Fibroblast of the aortic adventitia (primary cell): ENCODE measurements at regions not wholly inside any gene's neighbourhood (a gene's known extent, or its start where the extent isn't known, plus 50 kb on each side); places are given as distances from the start of the nearest gene placed in this dataset.

ENCODE experiments used
- DNase-seq: peaks from one replicate; pipeline ENCODE4 v3.0.0-alpha.2; 2010; ENCODE audit warnings: low read depth
- H3K4me3 ChIP-seq: 2 replicates; pipeline ENCODE4 v1.5.1; 2011; ENCODE audit warnings: low read depth, mild to moderate bottlenecking, control low read depth, low read length, moderate library complexity
- TF ChIP-seq, protein P1 (sequence below): IDR thresholded peaks from 2 replicates; pipeline ENCODE4 v1.5.1; 2011; ENCODE audit warnings: mild to moderate bottlenecking, low read length, control low read depth, inconsistent platforms; ENCODE audit not compliant: insufficient read depth

DNA sequence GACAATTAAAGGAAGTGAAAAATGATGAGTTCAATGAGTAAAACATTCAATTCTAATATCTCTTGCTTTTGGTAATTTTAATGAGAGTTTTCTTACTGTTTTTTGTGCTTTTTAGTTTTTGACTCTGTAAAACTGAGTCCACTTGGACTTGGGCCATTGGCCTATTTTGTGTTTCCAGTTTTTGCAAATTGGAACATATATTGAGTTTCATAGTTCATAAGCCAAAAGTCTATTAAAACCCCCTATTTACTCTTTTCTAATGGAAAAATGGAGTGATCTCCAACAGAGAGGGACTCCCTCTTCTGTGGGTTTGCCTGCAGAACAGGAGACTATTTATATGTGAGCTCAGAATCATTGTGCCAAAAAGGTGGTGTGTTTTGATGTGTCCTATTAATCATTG, 219.7 kb upstream of the SPRY2 start:
- DNase-seq, result no peak
- H3K4me3 ChIP-seq, result no peak overlapping the region

DNA sequence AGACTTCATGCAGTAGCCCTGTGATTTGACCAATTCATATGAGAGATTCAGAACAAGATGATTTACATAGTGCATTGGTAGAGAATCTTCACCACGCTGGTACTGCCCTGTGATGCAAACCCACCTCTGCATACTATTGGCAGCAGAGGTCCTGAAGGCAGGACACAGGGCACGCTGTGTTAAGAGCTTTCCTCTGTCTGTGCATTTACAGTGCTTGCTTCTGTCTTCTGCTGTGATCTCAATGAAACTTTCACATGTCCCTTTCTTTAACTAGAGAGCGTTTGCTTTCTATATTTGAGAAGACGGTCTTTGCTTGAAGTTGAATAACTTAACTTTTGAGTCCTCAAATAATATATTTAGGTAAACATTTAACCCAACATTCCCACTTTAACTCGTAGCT, 219.0 kb upstream of the SPRY2 start:
- TF ChIP-seq, protein P1, sequence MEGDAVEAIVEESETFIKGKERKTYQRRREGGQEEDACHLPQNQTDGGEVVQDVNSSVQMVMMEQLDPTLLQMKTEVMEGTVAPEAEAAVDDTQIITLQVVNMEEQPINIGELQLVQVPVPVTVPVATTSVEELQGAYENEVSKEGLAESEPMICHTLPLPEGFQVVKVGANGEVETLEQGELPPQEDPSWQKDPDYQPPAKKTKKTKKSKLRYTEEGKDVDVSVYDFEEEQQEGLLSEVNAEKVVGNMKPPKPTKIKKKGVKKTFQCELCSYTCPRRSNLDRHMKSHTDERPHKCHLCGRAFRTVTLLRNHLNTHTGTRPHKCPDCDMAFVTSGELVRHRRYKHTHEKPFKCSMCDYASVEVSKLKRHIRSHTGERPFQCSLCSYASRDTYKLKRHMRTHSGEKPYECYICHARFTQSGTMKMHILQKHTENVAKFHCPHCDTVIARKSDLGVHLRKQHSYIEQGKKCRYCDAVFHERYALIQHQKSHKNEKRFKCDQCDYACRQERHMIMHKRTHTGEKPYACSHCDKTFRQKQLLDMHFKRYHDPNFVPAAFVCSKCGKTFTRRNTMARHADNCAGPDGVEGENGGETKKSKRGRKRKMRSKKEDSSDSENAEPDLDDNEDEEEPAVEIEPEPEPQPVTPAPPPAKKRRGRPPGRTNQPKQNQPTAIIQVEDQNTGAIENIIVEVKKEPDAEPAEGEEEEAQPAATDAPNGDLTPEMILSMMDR, result no peak
- H3K4me3 ChIP-seq, result no peak overlapping the region

More for the DNA sequence above, 219.7 kb upstream of the SPRY2 start:
- TF ChIP-seq, protein P1, result no peak

DNA sequence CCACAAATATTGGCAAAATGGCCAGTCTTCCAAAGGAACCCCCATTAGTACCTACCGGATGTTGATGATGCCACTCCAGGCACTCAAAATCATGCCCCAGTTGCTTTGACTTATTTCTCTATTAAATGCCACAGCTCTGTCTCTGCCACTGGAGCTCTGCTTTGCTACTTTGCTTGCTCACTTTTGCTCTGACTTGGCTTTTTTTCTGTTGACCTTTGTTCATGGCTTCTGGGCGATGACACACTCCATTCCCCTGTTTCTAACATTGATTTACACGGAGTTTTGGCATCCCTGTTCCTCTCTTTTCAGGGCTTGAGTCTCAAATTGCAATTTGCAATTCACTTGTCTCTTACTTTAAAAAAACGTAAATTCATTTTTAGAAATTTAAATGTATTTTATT, 217.1 kb upstream of the SPRY2 start:
- TF ChIP-seq, protein P1, result no peak
- H3K4me3 ChIP-seq, result no peak overlapping the region

More for the DNA sequence above, 219.0 kb upstream of the SPRY2 start:
- DNase-seq, result no peak

DNA sequence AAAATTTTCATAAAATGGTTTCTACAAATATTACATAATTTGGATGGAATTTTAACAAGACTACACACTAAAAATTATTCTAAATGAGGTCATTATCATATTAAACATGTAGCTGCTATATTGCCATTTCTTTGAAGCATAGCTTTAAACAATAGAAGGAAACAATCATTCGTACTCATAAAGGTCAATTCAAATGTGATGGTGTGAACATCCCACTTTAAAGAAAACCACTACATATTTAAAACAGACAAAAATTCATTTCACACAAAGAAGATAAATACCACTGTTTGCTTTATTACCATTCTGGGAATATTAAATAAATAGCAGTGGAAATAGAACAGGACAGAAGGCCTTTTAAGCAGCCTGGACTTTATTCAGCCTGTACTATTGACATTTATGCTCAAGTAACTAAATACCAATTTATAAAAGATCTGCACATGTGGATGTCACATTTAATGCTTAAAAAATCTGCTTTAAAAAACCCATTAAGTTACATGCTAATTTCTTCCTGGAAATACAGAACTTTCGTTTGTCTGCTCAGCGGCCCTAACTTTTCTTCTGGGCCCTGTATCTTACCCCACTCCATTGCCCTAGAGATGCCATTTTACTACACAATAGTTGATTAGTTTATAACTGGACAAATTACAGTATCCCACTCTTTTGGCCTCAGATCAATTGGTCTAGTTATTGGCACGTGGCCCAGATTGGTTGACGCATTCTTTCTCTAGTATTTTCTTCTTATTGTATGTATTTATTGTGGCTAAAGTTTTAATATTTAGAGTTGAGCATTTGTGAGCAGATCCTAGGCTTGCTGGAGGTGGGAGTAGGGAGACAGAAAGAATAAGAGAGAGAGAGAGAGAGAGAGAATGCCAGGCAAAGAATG, 215.1 kb upstream of the SPRY2 start:
- TF ChIP-seq, protein P1, result no peak
- no peak for DNase-seq
- H3K4me3 ChIP-seq, result no peak overlapping the region

More for the DNA sequence above, 217.1 kb upstream of the SPRY2 start:
- no peak for DNase-seq

DNA sequence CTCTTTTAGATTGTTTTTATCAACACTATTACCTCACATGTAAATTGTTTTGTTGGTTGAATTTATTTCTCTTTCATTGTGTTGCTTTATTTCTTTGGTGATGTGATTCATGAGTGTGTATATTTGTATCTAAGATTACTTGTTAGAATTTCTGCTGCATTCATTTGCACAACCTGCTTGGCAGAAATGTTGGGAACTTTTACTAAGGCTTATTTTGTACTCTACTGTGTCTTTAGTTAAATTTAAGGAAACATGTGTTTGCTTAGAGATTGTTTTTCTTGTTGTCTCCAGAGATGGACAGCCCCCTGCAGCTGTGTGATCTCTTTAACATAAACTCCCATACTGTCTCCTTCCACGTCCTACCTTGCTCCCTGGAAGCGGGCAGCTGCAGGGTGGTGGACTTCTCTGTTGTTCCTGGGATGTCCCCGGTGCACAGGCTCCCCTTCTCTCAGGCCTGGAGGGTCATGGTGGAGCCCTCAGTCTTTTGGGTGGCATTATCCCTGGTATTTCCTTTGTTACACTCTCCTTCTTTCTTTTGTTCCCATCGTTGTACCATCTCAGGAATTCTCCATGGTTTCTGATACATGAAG, 212.0 kb upstream of the SPRY2 start:
- DNase-seq, result no peak
- TF ChIP-seq, protein P1, result no peak
- H3K4me3 ChIP-seq, result no peak overlapping the region

DNA sequence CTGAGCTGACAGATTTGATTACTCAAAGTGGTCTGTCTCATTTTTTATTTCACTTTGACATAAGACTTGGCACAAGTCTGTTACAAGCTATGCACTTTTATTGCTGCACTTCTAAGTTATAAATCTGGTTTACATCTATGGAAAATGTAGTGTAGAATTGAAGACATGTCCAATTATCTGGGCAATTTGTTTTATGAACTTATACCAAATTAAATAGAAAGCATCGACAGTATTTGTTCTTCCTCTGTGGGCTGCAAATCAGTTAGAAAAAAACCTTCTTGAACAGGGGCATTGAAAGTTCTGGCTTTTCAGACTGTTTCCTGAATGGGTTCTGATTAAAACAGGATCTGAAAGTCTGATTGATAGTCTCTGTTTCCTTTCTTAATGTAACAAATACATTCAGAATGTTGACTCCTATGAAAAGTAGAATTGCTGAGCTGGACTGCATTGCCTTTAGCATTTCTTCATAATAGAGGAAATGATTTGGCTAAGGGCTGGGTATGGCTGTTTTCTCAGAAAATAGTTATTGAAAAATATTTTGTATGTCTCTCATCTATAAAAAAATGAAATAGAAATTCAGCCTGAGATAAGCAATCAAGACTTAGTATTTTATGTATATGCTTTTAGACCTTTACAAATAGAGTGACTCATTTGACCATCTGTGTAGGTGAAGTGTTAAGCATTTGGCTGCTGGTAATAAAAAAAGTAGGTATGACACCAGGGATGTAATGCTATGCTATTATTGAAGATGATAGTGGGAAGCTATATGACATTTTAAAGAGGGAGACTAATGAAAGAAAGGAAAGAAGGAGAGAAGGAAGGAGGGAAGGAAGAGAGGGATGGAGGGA, 210.9 kb upstream of the SPRY2 start:
- TF ChIP-seq, protein P1, result no peak
- no peak overlapping the region for H3K4me3 ChIP-seq
- DNase-seq, result no peak
